Neural progenitor cell (in vitro differentiated cells): ENCODE measurements at regions not wholly inside any gene's neighbourhood (a gene's known extent, or its start where the extent isn't known, plus 50 kb on each side); places are given as distances from the start of the nearest gene placed in this dataset.
A peak's percentile ranks its signal among the peaks of the same experiment; 100 is the strongest.

Source experiments
- DNase-seq: peaks from one replicate; pipeline ENCODE4 v3.0.0-alpha.2; 2016; ENCODE audit warnings: low spot score
- H2AFZ ChIP-seq: fragments of 200-600 bp; sonication (generic); replicated peaks from 2 replicates; pipeline ENCODE4 v1.6.1; 2016; ENCODE audit warnings: antibody characterized with exemption
- H3F3A ChIP-seq: fragments of 200-600 bp; sonication (generic); 2 replicates; pipeline ENCODE4 v1.6.1; 2016; ENCODE audit warnings: antibody characterized with exemption, low read depth
- H3K27ac ChIP-seq: fragments of 200-600 bp; sonication (generic); 2 replicates; pipeline ENCODE4 v1.5.1; 2016; ENCODE audit warnings: mild to moderate bottlenecking
- H3K27me3 ChIP-seq: fragments of 200-600 bp; sonication (generic); 2 replicates; pipeline ENCODE4 v1.6.1; 2016; ENCODE audit warnings: mild to moderate bottlenecking, moderate library complexity
- H3K36me3 ChIP-seq: fragments of 200-600 bp; sonication (generic); 2 replicates; pipeline ENCODE4 v1.5.1; 2016
- H3K4me1 ChIP-seq: fragments of 200-600 bp; sonication (generic); 2 replicates; pipeline ENCODE4 v1.6.1; 2016; ENCODE audit warnings: mixed run types
- H3K4me2 ChIP-seq: fragments of 200-600 bp; sonication (generic); 2 replicates; pipeline ENCODE4 v1.6.1; 2016
- H3K4me3 ChIP-seq: fragments of 200-600 bp; sonication (generic); 2 replicates; pipeline ENCODE4 v1.5.1; 2016
- H3K79me2 ChIP-seq: fragments of 200-600 bp; sonication (generic); 2 replicates; pipeline ENCODE4 v1.6.1; 2016; ENCODE audit warnings: low read depth
- H3K9ac ChIP-seq: fragments of 200-600 bp; sonication (generic); 2 replicates; pipeline ENCODE4 v1.6.1; 2016
- H3K9me3 ChIP-seq: fragments of 200-600 bp; sonication (generic); 2 replicates; pipeline ENCODE4 v1.5.1; 2016; ENCODE audit warnings: low read depth
- H4K20me1 ChIP-seq: fragments of 200-600 bp; sonication (generic); 2 replicates; pipeline ENCODE4 v1.6.1; 2016; ENCODE audit warnings: low read depth
- H3K27ac Mint-ChIP-seq: 3 replicates; pipeline ENCODE4 v1.8.0; 2021; ENCODE audit warnings: mixed read lengths
- H3K27me3 Mint-ChIP-seq: 2 replicates; pipeline ENCODE4 v1.8.0; 2022; ENCODE audit warnings: low read depth, mild to moderate bottlenecking, inconsistent platforms, moderate library complexity, mixed read lengths; ENCODE audit not compliant: insufficient read depth
- H3K36me3 Mint-ChIP-seq: 3 replicates; pipeline ENCODE4 v1.8.0; 2021; ENCODE audit warnings: mixed read lengths
- H3K4me1 Mint-ChIP-seq: 3 replicates; pipeline ENCODE4 v1.8.0; 2021; ENCODE audit warnings: mixed read lengths
- H3K4me3 Mint-ChIP-seq: 3 replicates; pipeline ENCODE4 v1.8.0; 2021; ENCODE audit warnings: mild to moderate bottlenecking, moderate library complexity, mixed read lengths
- H3K9me3 Mint-ChIP-seq: 3 replicates; pipeline ENCODE4 v1.8.0; 2020; ENCODE audit warnings: mixed read lengths
- CTCF ChIP-seq: fragments of 200-600 bp; sonication (generic); IDR thresholded peaks from 2 replicates; pipeline ENCODE4 v1.5.1; 2017; ENCODE audit warnings: antibody characterized with exemption, mild to moderate bottlenecking
- EZH2 ChIP-seq: fragments of 200-600 bp; sonication (generic); IDR thresholded peaks from 2 replicates; pipeline ENCODE4 v1.6.1; 2017; ENCODE audit warnings: antibody characterized with exemption, mild to moderate bottlenecking, moderate library complexity
- EZH2phosphoT487 ChIP-seq: fragments of 200-600 bp; sonication (generic); IDR thresholded peaks from 2 replicates; pipeline ENCODE4 v1.6.1; 2017; ENCODE audit warnings: antibody characterized with exemption

GRCh38 chr1:218718206-218718605, 373.1 kb downstream of the TGFB2 start:
- Histone ChIP-seq H3K27ac (no peak overlapping the region), H3K27me3 (no peaks in the 10 kb centered on the region), H3F3A (no peaks in the 10 kb centered on the region), H3K9ac (no peak overlapping the region), H3K79me2 (no peaks in the 10 kb centered on the region), H3K36me3 (no peaks in the 10 kb centered on the region), H3K4me2 (no peak overlapping the region), H3K4me1 (no peaks in the 10 kb centered on the region), H2AFZ (no peak overlapping the region), H3K4me3 (no peak overlapping the region), H3K9me3 (no peaks in the 10 kb centered on the region), H4K20me1 (no peaks in the 10 kb centered on the region)
- peaks cover 4% of the 10 kb centered on the region for H3K4me1 Mint-ChIP-seq
- TF ChIP-seq CTCF (no peak), EZH2 (no peak), EZH2phosphoT487 (no peak)
- no peak overlapping the region for H3K4me3 Mint-ChIP-seq
- peaks cover 2% of the 10 kb centered on the region for H3K9me3 Mint-ChIP-seq
- H3K27ac Mint-ChIP-seq, result no peak overlapping the region
- DNase-seq, result no peak
- no peaks in the 10 kb centered on the region for H3K36me3 Mint-ChIP-seq
- H3K27me3 Mint-ChIP-seq, result peaks cover 2% of the 10 kb centered on the region

GRCh38 chr1:218718977-218719376, 373.8 kb downstream of the TGFB2 start:
- no peaks in the 10 kb centered on the region for H3K36me3 Mint-ChIP-seq
- Histone ChIP-seq H3K79me2 (no peaks in the 10 kb centered on the region), H3K4me2 (no peak overlapping the region), H2AFZ (no peak overlapping the region), H3K27ac (no peak overlapping the region), H4K20me1 (no peaks in the 10 kb centered on the region), H3K9me3 (no peaks in the 10 kb centered on the region), H3K4me3 (no peak overlapping the region), H3F3A (no peaks in the 10 kb centered on the region), H3K27me3 (no peaks in the 10 kb centered on the region), H3K4me1 (no peaks in the 10 kb centered on the region), H3K36me3 (no peaks in the 10 kb centered on the region), H3K9ac (no peak overlapping the region)
- no peak for DNase-seq
- TF ChIP-seq CTCF, result no peak
- H3K27ac Mint-ChIP-seq, result no peak overlapping the region
- no peaks in the 10 kb centered on the region for H3K27me3 Mint-ChIP-seq
- H3K4me3 Mint-ChIP-seq, result no peak overlapping the region
- H3K4me1 Mint-ChIP-seq, result peaks cover 4% of the 10 kb centered on the region
- peaks cover 2% of the 10 kb centered on the region for H3K9me3 Mint-ChIP-seq

GRCh38 chr1:218728898-218729565, 383.9 kb downstream of the TGFB2 start:
- H3K9ac ChIP-seq, result no peak overlapping the region
- Mint-ChIP-seq H3K27me3 (no peaks in the 10 kb centered on the region), H3K4me1 (no peaks in the 10 kb centered on the region), H3K36me3 (no peaks in the 10 kb centered on the region), H3K27ac (peak overlapping the region; percentile 33), H3K9me3 (no peaks in the 10 kb centered on the region), H3K4me3 (no peak overlapping the region)
- TF ChIP-seq CTCF, result no peak
- TF ChIP-seq EZH2, result no peak
- TF ChIP-seq EZH2phosphoT487, result no peak
- H3K27ac ChIP-seq, result no peak overlapping the region
- no peak overlapping the region for H3K4me3 ChIP-seq
- H3F3A ChIP-seq, result no peaks in the 10 kb centered on the region
- no peaks in the 10 kb centered on the region for H3K79me2 ChIP-seq
- no peak for DNase-seq
- no peak overlapping the region for H3K4me2 ChIP-seq
- no peak overlapping the region for H2AFZ ChIP-seq
- H4K20me1 ChIP-seq, result no peaks in the 10 kb centered on the region
- H3K27me3 ChIP-seq, result no peaks in the 10 kb centered on the region
- no peaks in the 10 kb centered on the region for H3K4me1 ChIP-seq
- no peaks in the 10 kb centered on the region for H3K9me3 ChIP-seq
- H3K36me3 ChIP-seq, result no peaks in the 10 kb centered on the region
